ENCODE measurements at regions not wholly inside any gene's neighbourhood (a gene's known extent, or its start where the extent isn't known, plus 50 kb on each side); places are given as distances from the start of the nearest gene placed in this dataset.

DNA sequence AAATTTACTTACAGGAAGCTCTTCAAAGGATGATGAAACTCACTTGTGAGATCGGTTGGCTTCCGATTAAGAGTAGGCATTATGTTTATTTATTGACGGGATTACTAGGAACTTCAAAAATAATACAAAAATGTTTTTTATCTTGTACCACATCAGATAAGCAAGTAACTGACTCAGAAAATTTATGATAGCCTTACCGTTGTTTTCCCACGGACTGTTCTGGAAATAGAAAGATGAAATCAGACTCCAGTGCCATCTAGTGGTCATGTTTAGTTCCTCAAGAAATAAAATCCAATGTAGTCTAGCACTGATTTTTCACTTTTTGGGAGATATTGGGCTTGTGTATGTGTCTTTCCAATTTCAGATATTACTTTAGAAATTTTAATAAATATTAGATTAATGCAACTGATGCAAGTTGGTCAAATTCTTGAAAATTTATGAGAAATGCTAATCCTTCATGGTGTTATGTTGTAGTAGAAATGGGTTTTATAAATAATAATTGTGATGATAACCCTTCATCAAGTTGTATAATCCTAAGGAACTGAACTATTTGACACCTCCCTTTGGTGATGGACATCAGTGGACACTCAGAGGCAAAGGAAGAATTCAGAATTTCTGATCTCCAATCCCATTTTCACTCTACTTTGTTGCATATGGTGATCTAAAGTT, 168.8 kb downstream of the TMEM26 start:
- intact Hi-C loops (cut with DNase I), result loop anchor here (10.0 kb wide), 1 partner anchor 470 kb away; no protein-coding TSS in a partner anchor
- H3K27me3 ChIP-seq, result no peaks in the 10 kb centered on the region
- no peaks in the 10 kb centered on the region for H3K9me3 ChIP-seq
- TF ChIP-seq, protein P1, sequence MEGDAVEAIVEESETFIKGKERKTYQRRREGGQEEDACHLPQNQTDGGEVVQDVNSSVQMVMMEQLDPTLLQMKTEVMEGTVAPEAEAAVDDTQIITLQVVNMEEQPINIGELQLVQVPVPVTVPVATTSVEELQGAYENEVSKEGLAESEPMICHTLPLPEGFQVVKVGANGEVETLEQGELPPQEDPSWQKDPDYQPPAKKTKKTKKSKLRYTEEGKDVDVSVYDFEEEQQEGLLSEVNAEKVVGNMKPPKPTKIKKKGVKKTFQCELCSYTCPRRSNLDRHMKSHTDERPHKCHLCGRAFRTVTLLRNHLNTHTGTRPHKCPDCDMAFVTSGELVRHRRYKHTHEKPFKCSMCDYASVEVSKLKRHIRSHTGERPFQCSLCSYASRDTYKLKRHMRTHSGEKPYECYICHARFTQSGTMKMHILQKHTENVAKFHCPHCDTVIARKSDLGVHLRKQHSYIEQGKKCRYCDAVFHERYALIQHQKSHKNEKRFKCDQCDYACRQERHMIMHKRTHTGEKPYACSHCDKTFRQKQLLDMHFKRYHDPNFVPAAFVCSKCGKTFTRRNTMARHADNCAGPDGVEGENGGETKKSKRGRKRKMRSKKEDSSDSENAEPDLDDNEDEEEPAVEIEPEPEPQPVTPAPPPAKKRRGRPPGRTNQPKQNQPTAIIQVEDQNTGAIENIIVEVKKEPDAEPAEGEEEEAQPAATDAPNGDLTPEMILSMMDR (IDR thresholded peaks at IDR 0.05), result peak; percentile 81
- no peak overlapping the region for H3K4me3 ChIP-seq
- no peak for DNase-seq
- no peak overlapping the region for H3K27ac ChIP-seq
- H3K36me3 ChIP-seq, result no peaks in the 10 kb centered on the region
- peak; percentile 72 for ATAC-seq
- peaks cover 12% of the 10 kb centered on the region for H3K4me1 ChIP-seq

DNA sequence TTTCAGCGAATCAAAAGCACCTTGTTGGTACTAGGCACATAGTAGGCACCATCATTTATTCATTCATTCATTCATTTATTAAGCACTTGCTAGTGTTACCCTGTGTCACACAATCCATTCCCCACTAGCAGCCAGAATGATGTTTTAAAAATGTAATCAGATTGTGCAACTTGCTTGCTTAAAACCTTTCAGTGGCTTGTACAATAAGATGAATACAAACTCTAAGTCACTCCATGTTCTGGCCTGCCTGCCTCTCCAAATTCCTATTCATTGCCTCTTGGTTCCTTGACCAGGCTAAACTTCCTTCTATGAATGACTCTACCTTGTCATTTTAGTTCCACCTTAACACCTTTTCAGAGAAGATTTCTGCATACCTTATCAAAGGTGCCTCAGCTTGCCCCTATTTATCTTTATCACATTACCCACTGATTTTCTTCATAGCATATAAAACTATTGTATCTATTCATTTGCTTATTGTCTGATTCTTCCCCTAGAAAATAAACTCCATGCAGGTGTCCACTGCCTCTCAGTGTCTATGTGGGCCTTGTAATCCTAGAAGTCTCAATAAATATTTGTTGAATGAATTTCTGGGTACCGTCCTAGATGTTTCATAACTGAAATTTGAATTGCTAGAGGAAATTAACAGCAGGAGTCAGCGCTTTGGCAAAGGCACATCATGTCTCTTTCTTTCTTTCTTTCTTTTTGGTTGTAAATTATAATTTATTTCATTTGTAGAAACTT, 169.5 kb downstream of the TMEM26 start:
- no peak for DNase-seq
- TF ChIP-seq, protein P1 (IDR thresholded peaks at IDR 0.05), result no peak
- Histone ChIP-seq H3K27me3 (no peaks in the 10 kb centered on the region), H3K4me1 (peaks cover 12% of the 10 kb centered on the region), H3K4me3 (no peak overlapping the region), H3K36me3 (no peaks in the 10 kb centered on the region), H3K27ac (no peak overlapping the region), H3K9me3 (no peaks in the 10 kb centered on the region)
- ATAC-seq, result peak; percentile 76
- intact Hi-C loops (cut with DNase I), result loop anchor here (10.0 kb wide), 1 partner anchor 469 kb away; no protein-coding TSS in a partner anchor

DNA sequence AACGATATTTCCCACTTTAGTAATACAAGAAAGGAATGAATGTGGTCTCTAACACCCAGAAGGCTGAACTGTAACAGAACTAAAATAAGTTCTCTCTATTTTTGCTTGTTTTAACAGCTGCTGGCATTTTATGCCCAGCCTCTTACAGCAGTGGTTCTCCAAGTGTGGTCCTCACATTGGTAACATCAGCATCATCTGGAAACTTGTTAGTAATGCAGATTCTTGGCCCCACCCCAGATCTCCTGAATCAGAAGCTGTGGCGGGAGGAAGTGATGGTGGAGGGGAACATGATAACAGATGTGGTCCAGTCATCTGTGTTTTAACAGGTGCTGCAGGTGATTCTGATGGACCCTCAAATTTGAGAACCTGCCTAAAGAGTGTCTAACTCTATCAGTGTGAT, 170.1 kb downstream of the TMEM26 start:
- H3K36me3 ChIP-seq, result no peaks in the 10 kb centered on the region
- H3K27ac ChIP-seq, result no peak overlapping the region
- ATAC-seq (no peak), DNase-seq (no peak)
- TF ChIP-seq, protein P1 (IDR thresholded peaks at IDR 0.05), result no peak
- peaks cover 12% of the 10 kb centered on the region for H3K4me1 ChIP-seq
- H3K9me3 ChIP-seq, result no peaks in the 10 kb centered on the region
- no peak overlapping the region for H3K4me3 ChIP-seq
- H3K27me3 ChIP-seq, result no peaks in the 10 kb centered on the region
- intact Hi-C loops (cut with DNase I), result loop anchor here (10.0 kb wide), 1 partner anchor 468 kb away; no protein-coding TSS in a partner anchor

DNA sequence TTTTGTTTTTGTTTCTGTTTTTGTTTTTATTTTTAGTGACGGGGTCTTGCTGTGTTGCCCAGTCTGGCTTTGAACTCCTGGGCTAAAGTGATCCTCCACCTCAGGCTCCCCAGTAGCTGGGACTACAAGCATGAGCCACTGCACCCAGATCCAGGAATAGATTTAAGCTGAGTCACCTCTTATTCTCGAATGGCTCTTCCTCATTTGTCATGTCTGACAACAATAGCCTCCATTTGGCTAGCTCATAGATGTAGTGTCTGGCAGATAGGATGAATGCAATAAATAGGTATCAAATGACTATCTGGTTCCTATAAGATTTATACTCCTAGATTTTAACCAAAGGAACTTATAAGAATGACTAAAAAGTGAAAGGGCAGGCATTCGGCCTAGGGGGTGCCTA, 172.9 kb downstream of the TMEM26 start:
- ATAC-seq (no peak), DNase-seq (no peak)
- no peaks in the 10 kb centered on the region for H3K36me3 ChIP-seq
- H3K27me3 ChIP-seq, result no peaks in the 10 kb centered on the region
- no peak overlapping the region for H3K4me3 ChIP-seq
- H3K9me3 ChIP-seq, result no peaks in the 10 kb centered on the region
- peaks cover 12% of the 10 kb centered on the region for H3K4me1 ChIP-seq
- no peak overlapping the region for H3K27ac ChIP-seq
- intact Hi-C loops (cut with DNase I), result loop anchor here (10.0 kb wide), 1 partner anchor 466 kb away; no protein-coding TSS in a partner anchor
- TF ChIP-seq, protein P1 (IDR thresholded peaks at IDR 0.05), result no peak

DNA sequence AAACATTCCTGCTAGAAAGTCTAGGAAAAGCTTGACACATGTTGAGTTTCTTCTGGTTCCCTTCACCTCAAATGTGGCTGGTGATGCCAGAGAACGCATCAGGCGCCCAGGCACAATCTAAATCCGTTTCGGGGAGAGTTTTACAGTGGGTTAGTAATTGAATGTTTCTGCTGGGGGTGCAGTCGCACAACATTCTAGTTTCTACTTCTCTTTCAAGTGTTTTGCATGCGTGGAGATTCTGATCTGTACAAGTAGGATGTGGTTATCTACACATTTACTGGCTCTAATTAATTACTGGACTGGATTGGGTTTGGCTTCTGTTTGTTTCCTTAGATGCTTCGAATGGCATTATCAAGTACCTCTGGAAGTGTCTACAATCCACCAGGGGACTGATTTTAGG, 173.8 kb downstream of the TMEM26 start:
- Histone ChIP-seq H3K27me3 (no peaks in the 10 kb centered on the region), H3K27ac (no peak overlapping the region), H3K4me3 (no peak overlapping the region), H3K4me1 (peaks cover 8% of the 10 kb centered on the region), H3K9me3 (no peaks in the 10 kb centered on the region), H3K36me3 (no peaks in the 10 kb centered on the region)
- intact Hi-C loops (cut with DNase I), result no loop called here
- TF ChIP-seq, protein P1 (IDR thresholded peaks at IDR 0.05), result no peak
- ATAC-seq (no peak), DNase-seq (no peak)

Measured in upper lobe of right lung (tissue), 1 donor.